Endothelial cell of umbilical vein (primary cell): ENCODE measurements at regions not wholly inside any gene's neighbourhood (a gene's known extent, or its start where the extent isn't known, plus 50 kb on each side); places are given as distances from the start of the nearest gene placed in this dataset.

Source experiments
- BruUV-seq: library from RNA; stranded (reverse); fragments of 400-500 nt; replicated peaks from 2 replicates; lab custom pipeline; 2021; lab: Mats Ljungman, UMichigan
- CTCF ChIA-PET: fragments of 300-600, 350-600 bp; sonication (Branson Sonifier 250); formaldehyde crosslinking; loops from one replicate; lab custom pipeline; 2021; ENCODE audit warnings: antibody characterized with exemption, inconsistent platforms; lab: Charles Lee
- POLR2A ChIA-PET: fragments of 300-600, 350-600 bp; sonication (Branson Sonifier 250); formaldehyde crosslinking; loops from one replicate; lab custom pipeline; 2021; ENCODE audit warnings: antibody characterized with exemption, inconsistent platforms; lab: Charles Lee
- DNase-seq: peaks from one replicate; pipeline ENCODE4 v3.0.0-alpha.2; 2011; ENCODE audit warnings: low read depth, low spot score
- FAIRE-seq: peaks from 2 replicates; lab custom pipeline; 2011; peaks lifted over from hg19 to GRCh38; lab: Jason Lieb, UNC
- H2AFZ ChIP-seq: 2 replicates; pipeline ENCODE4 v1.6.0; 2012; ENCODE audit warnings: low read depth, low read length, control low read depth, inconsistent platforms
- H3K27ac ChIP-seq: 2 replicates; pipeline ENCODE4 v1.5.1; 2011; ENCODE audit warnings: low read depth, mild to moderate bottlenecking, control low read depth, low read length, moderate library complexity; ENCODE audit not compliant: insufficient read depth
- H3K27me3 ChIP-seq, 2 experiments: 2 replicates each; pipeline versions ENCODE4 v1.6.0 to v1.6.1; 2011; ENCODE audit warnings: low read length in 2 of 2, mixed read lengths in 1 of 2; ENCODE audit not compliant: control insufficient read depth in 2 of 2, insufficient read depth in 2 of 2
- H3K36me3 ChIP-seq, 2 experiments: 2 replicates in 1 of 2; 3 replicates in 1 of 2; pipeline ENCODE4 v1.5.1; 2011; ENCODE audit warnings: low read length in 2 of 2, mild to moderate bottlenecking in 1 of 2, moderate library complexity in 1 of 2; ENCODE audit not compliant: control insufficient read depth in 2 of 2, insufficient read depth in 2 of 2; ENCODE audit errors: extremely low read depth in 1 of 2
- H3K4me1 ChIP-seq: 3 replicates; pipeline ENCODE4 v1.5.1; 2011; ENCODE audit warnings: mild to moderate bottlenecking, low read length; ENCODE audit not compliant: control insufficient read depth, insufficient read depth; ENCODE audit errors: extremely low read depth
- H3K4me2 ChIP-seq: 2 replicates; pipeline ENCODE4 v1.6.1; 2011; ENCODE audit warnings: low read length, control low read depth, mixed read lengths; ENCODE audit not compliant: insufficient read depth
- H3K4me3 ChIP-seq, 3 experiments: fragments of 200-600 bp in 1 of 3; sonication (generic), shearing (Covaris generic) in 1 of 3; replicated peaks in 1 of 3; 2 replicates each; pipeline ENCODE4 v1.5.1; 2011 to 2016; ENCODE audit warnings: control low read depth in 3 of 3, low read length in 3 of 3, mild to moderate bottlenecking in 2 of 3, inconsistent platforms in 1 of 3, low read depth in 1 of 3, moderate library complexity in 1 of 3; ENCODE audit not compliant: insufficient read depth in 1 of 3
- H3K79me2 ChIP-seq: 2 replicates; pipeline ENCODE4 v1.6.0; 2012; ENCODE audit warnings: low read length, inconsistent platforms; ENCODE audit not compliant: control insufficient read depth, insufficient read depth
- H3K9ac ChIP-seq: replicated peaks from 2 replicates; pipeline ENCODE3; 2011; ENCODE audit warnings: low read length, control low read depth; ENCODE audit not compliant: insufficient read depth; ENCODE audit errors: extremely low read depth
- H3K9me1 ChIP-seq: replicated peaks from 3 replicates; pipeline ENCODE4 v1.6.0; 2011; ENCODE audit warnings: mild to moderate bottlenecking, low read length; ENCODE audit not compliant: control insufficient read depth, insufficient read depth; ENCODE audit errors: extremely low read depth
- H3K9me3 ChIP-seq: replicated peaks from 2 replicates; pipeline ENCODE4 v1.5.1; 2012; ENCODE audit warnings: low read length, inconsistent platforms; ENCODE audit not compliant: control insufficient read depth, insufficient read depth
- H4K20me1 ChIP-seq: replicated peaks from 2 replicates; pipeline ENCODE3; 2011; ENCODE audit warnings: mild to moderate bottlenecking, low read length; ENCODE audit not compliant: control insufficient read depth, insufficient read depth; ENCODE audit errors: extremely low read depth
- CTCF ChIP-seq, 2 donors: IDR thresholded peaks; 1 replicate in 1 of 2; 2 replicates in 1 of 2; pipeline ENCODE4 v1.5.1; 2011; ENCODE audit warnings: low read length in 2 of 2, mild to moderate bottlenecking in 2 of 2, moderate library complexity in 2 of 2, control low read depth in 1 of 2, inconsistent platforms in 1 of 2, low read depth in 1 of 2; ENCODE audit not compliant: insufficient read depth in 1 of 2; ENCODE audit errors: extremely low read depth in 1 of 2
- EZH2 ChIP-seq: IDR thresholded peaks from 2 replicates; pipeline ENCODE4 v1.6.1; 2012; ENCODE audit warnings: borderline replicate concordance, low read depth, mild to moderate bottlenecking, moderate library complexity, low read length, inconsistent platforms; ENCODE audit not compliant: severe bottlenecking
- FOS ChIP-seq: IDR thresholded peaks from 2 replicates; pipeline ENCODE4 v1.6.1; 2011; ENCODE audit warnings: mild to moderate bottlenecking, low read length, moderate library complexity, borderline replicate concordance; ENCODE audit not compliant: insufficient read depth
- GATA2 ChIP-seq: IDR thresholded peaks from 2 replicates; pipeline ENCODE4 v1.7.0; 2011; ENCODE audit warnings: low read depth, mild to moderate bottlenecking, moderate library complexity, mixed read lengths, low read length; ENCODE audit not compliant: insufficient read length, insufficient read depth
- JUN ChIP-seq: IDR thresholded peaks from 2 replicates; pipeline ENCODE4 v1.6.1; 2011; ENCODE audit warnings: borderline replicate concordance, low read depth; ENCODE audit not compliant: insufficient read length, insufficient read depth
- MAX ChIP-seq: IDR thresholded peaks from 2 replicates; pipeline ENCODE4 v1.6.1; 2011; ENCODE audit not compliant: insufficient read depth, insufficient read length
- MYC ChIP-seq: IDR thresholded peaks from one replicate; pipeline ENCODE4 v1.6.1; 2011; ENCODE audit warnings: mild to moderate bottlenecking, low read depth, low read length
- POLR2A ChIP-seq: IDR thresholded peaks from 2 replicates; pipeline ENCODE4 v1.6.1; 2012; ENCODE audit warnings: low read depth, mild to moderate bottlenecking, control low read depth, low read length
- POLR2AphosphoS5 ChIP-seq: IDR thresholded peaks from 2 replicates; pipeline ENCODE4 v1.6.1; 2012; ENCODE audit warnings: low read depth, mild to moderate bottlenecking, control low read depth, low read length, moderate library complexity; ENCODE audit not compliant: insufficient read depth
- dilution Hi-C: fragments of 300-500 bp; cut with MboI; formaldehyde crosslinking; loops from one replicate; pipeline ENCODE4 v1.15.0; 2019; ENCODE audit warnings: low sequenced_read_pairs; ENCODE audit not compliant: extremely low pct_ligation_motif_present
- intact Hi-C: fragments of 100-400 bp; cut with micrococcal nuclease; formaldehyde crosslinking; loops from one replicate; pipeline ENCODE4 v1.10.0; 2022

DNA sequence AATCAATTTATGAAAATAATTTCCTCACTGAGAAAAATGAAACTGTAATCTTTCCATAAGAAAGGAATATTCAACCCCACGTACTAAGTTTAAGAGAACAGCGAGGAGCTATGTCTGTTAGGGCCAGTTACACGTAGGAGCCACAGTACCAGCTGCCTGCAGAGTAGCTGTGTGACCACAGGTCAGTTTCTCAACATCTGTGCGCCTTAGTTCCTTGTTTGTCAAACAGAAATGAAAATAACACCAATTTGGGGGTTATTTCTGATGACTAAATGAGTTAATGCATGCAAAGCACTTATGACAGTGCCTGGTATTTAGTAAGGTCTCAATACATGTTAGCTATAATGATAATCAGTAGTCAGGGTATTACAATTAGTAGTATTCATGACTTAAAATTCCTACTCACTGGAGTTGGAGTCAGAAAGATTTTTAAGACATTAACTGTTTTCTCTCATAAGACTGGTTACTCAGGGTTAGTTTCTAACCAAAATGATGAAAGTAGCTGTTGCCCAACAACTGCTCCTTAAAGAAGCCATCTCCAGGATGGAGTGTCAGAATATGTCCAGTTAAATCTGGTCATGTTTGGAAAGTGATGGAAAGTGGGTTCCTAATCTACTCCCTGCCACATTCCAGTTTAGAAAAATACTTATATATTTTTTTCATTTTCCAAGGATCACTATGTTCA, 85.8 kb upstream of the ZNF648 start:
- FAIRE-seq: no peak

More for the DNA sequence above, 85.8 kb upstream of the ZNF648 start:
- H3K27me3 ChIP-seq: no peaks in the 10 kb centered on the region
- H3K27ac ChIP-seq: no peak overlapping the region
- no peak overlapping the region for H2AFZ ChIP-seq
- no peak overlapping the region for H3K9ac ChIP-seq
- dilution Hi-C loops (no loop called here), intact Hi-C loops (no loop called here)
- H3K4me2 ChIP-seq: no peak overlapping the region
- no peaks in the 10 kb centered on the region for H3K9me1 ChIP-seq
- TF ChIP-seq EZH2 (no peak), JUN (no peak), POLR2A (no peak), MAX (no peak), FOS (no peak), POLR2AphosphoS5 (no peak), MYC (no peak), GATA2 (no peak), CTCF (IDR thresholded peaks at IDR 0.05; ENCODE audit: extremely low read depth in 1 of 2, insufficient read depth in 1 of 2, low read depth in 1 of 2, low read length in 2 of 2) (no peak)
- no peak for DNase-seq
- ChIA-PET POLR2A (no interaction called here), CTCF (interaction anchor here (0.5 to 1.3 kb wide), 2 partner anchors 248 to 249 kb away, joined by 3 to 8 read pairs; no protein-coding TSS in a partner anchor)
- BruUV-seq: no TSS peak
- no peak overlapping the region for H3K4me3 ChIP-seq
- H4K20me1 ChIP-seq: no peaks in the 10 kb centered on the region
- no peaks in the 10 kb centered on the region for H3K9me3 ChIP-seq
- H3K36me3 ChIP-seq: no peaks in the 10 kb centered on the region
- H3K79me2 ChIP-seq: no peaks in the 10 kb centered on the region
- H3K4me1 ChIP-seq: no peaks in the 10 kb centered on the region
